ENCODE measurements at regions not wholly inside any gene's neighbourhood (a gene's known extent, or its start where the extent isn't known, plus 50 kb on each side); places are given as distances from the start of the nearest gene placed in this dataset.
"Not testable (repeated sequence)": the region's sequence is repeated elsewhere in the genome, so short reads cannot be mapped to it uniquely, and the experiment has no call there.

- no peaks in the 10 kb centered on the region for H3K36me3 ChIP-seq
- peaks cover 0 to 18% (median 0%) of the 10 kb centered on the region in 3 donors for H3K9me3 ChIP-seq
- H3K27ac ChIP-seq = no peak overlapping the region
- no peak for ATAC-seq
- TF ChIP-seq POLR2A (IDR thresholded peaks at IDR 0.05) (no peak), CTCF (IDR thresholded peaks at IDR 0.05) (no peak), POLR2AphosphoS5 (IDR thresholded peaks at IDR 0.05) (no peak), EP300 (IDR thresholded peaks at IDR 0.05) (no peak)
- H3K4me1 ChIP-seq = no peaks in the 10 kb centered on the region
- no peak overlapping the region for H3K4me3 ChIP-seq
- 72 to 100% methylated on average over 2 to 3 of the region's 3 CpGs for WGBS, 2 donors (ENCODE audit: low coverage in 1 of 2)
- no peaks in the 10 kb centered on the region for H3K27me3 ChIP-seq
These were observed 70.1 kb downstream of the FBXO4 start for GRCh38 chr5:41995193-41995592.

GRCh38 chr5:42001673-42002072 lies 76.6 kb downstream of the FBXO4 start:
- no peak overlapping the region for H3K27ac ChIP-seq
- H3K4me1 ChIP-seq = no peaks in the 10 kb centered on the region
- 87% methylated on average over 6 of the region's 6 CpGs for WGBS, 2 donors (ENCODE audit: low coverage in 1 of 2)
- no peak overlapping the region for H3K4me3 ChIP-seq
- H3K27me3 ChIP-seq = no peaks in the 10 kb centered on the region
- peaks cover 0 to 13% (median 0%) of the 10 kb centered on the region in 3 donors for H3K9me3 ChIP-seq
- no peaks in the 10 kb centered on the region for H3K36me3 ChIP-seq
- ATAC-seq = no peak
- no peak for TF ChIP-seq CTCF (IDR thresholded peaks at IDR 0.05)
- TF ChIP-seq POLR2AphosphoS5 (IDR thresholded peaks at IDR 0.05) = no peak
- no peak for TF ChIP-seq POLR2A (IDR thresholded peaks at IDR 0.05)
- TF ChIP-seq EP300 (IDR thresholded peaks at IDR 0.05) = no peak

- H3K36me3 ChIP-seq, H3K4me1 ChIP-seq, H3K27ac ChIP-seq, H3K9me3 ChIP-seq, ATAC-seq, H3K27me3 ChIP-seq, H3K4me3 ChIP-seq: not testable (repeated sequence)
- 94 to 95% methylated on average over 2 to 4 of the region's 4 CpGs for WGBS, 2 donors (ENCODE audit: low coverage in 1 of 2)
These were observed 78.8 kb downstream of the FBXO4 start for GRCh38 chr5:42003852-42004251.

GRCh38 chr5:42005561-42006153 lies 80.6 kb downstream of the FBXO4 start:
- no peak overlapping the region for H3K4me3 ChIP-seq
- H3K4me1 ChIP-seq = no peaks in the 10 kb centered on the region
- no peak for ATAC-seq
- TF ChIP-seq EP300 (IDR thresholded peaks at IDR 0.05) (no peak), CTCF (IDR thresholded peaks at IDR 0.05) (peak; percentile 50 to 65 (median 58))
- no peaks in the 10 kb centered on the region for H3K36me3 ChIP-seq
- H3K27me3 ChIP-seq = no peaks in the 10 kb centered on the region
- H3K9me3 ChIP-seq = no peaks in the 10 kb centered on the region
- no peak overlapping the region for H3K27ac ChIP-seq
- WGBS, 2 donors (ENCODE audit: low coverage in 1 of 2) = 0 to 11% methylated on average over 1 of the region's 1 CpG

GRCh38 chr5:42013561-42013960 lies 88.5 kb downstream of the FBXO4 start:
- Histone ChIP-seq H3K27me3 (no peaks in the 10 kb centered on the region), H3K9me3 (no peaks in the 10 kb centered on the region), H3K27ac (no peak overlapping the region), H3K36me3 (no peaks in the 10 kb centered on the region), H3K4me3 (no peak overlapping the region), H3K4me1 (no peaks in the 10 kb centered on the region)
- TF ChIP-seq EP300 (IDR thresholded peaks at IDR 0.05) (no peak), POLR2A (IDR thresholded peaks at IDR 0.05) (no peak), CTCF (IDR thresholded peaks at IDR 0.05) (no peak), POLR2AphosphoS5 (IDR thresholded peaks at IDR 0.05) (no peak)
- no peak for ATAC-seq
- WGBS, 2 donors (ENCODE audit: low coverage in 1 of 2) = 56 to 59% methylated on average over 5 of the region's 5 CpGs
